NCI-H2227 (cell line): ENCODE measurements at regions not wholly inside any gene's neighbourhood (a gene's known extent, or its start where the extent isn't known, plus 50 kb on each side); places are given as distances from the start of the nearest gene placed in this dataset.

Source experiments
- DNase-seq: peaks from one replicate; lab custom pipeline; 2025; ENCODE audit not compliant: unreplicated experiment; lab: John Stamatoyannopoulos, UW

DNA sequence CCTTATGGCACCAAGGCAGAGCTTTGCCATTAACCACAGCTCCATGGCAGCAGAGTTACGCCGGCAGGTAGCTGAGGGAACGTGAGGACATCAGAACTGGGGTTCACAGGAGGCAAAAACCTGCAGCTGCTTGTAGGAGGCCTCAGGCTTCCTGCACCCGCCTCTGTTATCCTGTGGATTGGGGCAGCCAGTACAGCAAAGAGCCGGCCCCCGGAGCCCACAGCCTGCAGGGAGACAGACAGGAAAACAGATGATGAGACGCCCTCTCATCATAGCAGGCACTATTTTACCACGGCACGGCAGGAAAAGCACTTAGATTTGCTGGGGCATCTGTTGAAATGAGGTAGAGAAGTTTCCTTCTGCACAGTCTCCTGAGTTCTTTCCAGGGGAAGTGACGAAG lies 870.3 kb downstream of the TBC1D22A start:
- no peak for DNase-seq

DNA sequence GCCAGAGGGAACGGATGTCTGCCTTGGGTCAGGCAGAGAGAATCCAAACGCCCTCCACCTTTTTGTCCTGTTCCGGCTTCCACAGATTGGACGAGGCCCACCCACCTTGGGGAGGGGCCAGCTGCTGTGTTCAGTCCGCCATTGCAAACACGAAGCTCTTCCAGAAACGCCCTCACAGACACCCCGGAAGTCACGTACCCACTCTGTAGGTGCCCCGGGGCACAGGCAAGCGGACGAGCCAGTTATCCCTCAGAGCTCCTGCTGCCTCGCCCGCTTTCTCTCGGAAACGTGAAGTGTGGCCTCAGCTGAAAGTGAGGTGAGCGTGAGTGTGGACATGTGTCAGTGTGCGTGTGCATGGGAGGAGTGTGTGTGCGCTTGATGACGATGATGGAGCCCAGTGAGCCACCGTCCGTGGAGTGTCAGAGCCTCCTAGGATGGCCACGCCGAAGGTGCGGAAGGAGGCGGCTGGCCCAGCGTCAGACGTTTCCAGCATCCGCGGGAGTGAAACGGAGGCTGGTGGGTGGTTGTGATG lies 869.2 kb downstream of the TBC1D22A start:
- DNase-seq = no peak

GRCh38 chr22:47630741-47631534 lies 868.5 kb downstream of the TBC1D22A start:
- DNase-seq = no peak

DNA sequence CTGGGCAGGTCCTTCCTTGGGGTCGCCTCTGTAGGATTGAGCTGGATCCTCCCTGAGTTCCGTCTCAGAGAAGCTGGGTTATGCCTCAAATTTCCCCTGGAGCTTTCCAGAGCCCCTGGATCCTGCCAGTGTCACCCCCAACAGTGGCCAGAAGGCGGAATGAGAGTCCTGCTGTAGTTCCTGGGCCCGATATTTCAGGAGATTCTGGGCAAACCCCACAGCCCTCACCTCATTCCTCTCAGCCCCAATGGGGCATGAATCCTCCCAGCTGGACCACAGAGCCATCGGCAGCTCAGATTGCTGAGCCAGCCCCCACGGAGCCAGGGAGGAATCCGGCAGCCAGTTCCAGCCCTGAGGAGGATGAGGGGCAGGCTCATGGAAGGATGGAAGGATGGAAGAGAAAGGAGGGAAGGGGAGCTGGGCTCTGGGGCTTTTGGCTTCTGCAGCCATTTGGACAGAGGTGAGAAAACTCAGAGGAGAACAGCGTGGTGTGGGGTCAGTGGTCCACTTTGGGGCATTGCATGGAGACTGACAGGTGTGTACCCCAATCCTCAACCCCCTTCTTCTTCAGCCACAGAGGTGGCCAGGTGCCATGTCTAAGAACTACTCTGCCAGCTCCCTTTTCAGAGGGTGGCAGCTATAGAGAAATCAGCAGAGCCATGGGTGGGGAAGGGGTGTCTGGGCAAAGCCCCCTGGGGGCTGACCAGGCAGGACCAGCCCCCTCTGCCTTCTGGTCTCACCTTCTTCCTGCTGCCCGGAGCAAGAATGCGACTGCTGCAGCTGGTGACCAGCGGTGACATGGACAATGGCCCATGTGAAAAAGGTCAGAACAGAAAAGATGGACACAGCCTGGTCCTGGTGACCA lies 867.6 kb downstream of the TBC1D22A start:
- no peak for DNase-seq

GRCh38 chr22:47629273-47629711 lies 866.8 kb downstream of the TBC1D22A start:
- no peak for DNase-seq

GRCh38 chr22:47628477-47629272 lies 866.2 kb downstream of the TBC1D22A start:
- DNase-seq = no peak

DNA sequence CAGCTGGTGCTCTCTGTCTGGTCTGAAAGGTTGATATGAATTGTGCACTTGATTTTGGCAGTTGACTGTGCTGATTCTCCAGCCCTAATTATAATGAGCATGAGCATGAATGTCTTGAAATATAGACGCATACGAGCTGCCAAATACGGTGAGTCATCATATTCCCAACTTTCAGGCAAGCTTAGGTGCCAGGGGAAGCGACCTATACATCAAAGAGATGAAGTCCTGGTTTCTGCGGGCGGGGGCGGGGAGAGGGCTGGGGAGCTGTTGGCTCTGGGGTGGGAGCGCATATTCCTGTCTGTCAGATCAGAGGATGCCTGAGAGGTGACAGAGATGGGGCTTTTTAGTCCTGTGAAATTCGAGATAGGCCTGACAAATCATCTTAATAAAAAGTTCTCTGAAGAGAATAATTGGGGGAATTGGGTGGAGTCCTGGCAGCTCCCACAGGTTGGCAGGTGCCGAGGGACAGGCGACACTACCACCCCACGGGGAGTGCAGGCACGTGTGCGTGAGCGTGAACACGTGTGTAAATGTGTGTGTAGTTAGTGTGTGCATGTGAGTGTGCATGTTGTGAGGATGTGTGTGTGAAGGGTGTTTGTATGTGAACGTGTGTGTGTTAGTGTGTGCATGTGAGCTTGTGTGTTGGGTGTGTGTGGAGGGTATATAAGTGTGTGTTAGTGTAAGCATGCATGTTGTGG lies 865.3 kb downstream of the TBC1D22A start:
- no peak for DNase-seq

- DNase-seq = no peak
These were observed 864.3 kb downstream of the TBC1D22A start for GRCh38 chr22:47626428-47627390.

DNA sequence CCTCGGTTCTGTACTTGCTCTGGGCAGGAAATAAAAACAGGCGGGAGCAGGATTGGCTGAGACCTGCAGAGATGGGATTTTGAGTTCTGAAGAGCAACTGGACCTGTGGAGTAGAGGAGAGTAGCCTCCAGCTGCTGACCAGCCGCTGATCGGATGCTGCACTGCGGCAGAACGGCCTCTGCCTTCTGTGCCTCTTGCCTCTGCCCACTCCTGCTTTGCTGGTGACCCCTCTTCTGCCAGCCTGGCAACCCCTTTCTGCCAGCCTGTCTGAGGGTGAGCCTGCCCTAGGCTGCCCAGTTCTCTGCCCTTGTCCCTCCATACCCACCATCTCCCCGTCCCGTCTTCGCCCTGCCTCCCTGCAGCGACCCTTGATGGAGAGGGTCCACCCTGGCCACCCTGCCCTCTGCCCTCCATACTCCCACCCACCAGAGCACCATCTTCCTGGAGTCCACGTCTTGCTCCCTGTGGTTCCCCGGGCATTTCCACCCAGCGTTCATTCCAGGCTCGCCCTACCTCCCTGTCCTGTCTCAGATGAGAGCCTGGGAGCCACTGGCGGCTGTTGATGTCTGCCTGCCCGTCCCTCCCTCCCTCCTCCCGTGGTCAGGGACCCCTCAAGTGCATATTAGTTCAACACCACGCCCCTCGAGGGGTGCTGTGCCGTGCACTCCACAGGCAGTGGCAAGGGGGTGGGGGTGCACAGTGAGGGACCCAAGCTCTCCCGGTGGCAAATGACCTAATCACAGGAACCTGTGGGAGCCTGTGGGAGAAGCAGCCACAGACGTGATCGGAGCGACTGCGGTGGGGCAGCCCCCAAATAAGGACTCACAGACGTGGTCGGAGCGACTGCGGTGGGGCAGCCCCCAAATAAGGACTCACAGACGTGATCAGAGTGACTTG lies 863.3 kb downstream of the TBC1D22A start:
- DNase-seq = no peak

DNA sequence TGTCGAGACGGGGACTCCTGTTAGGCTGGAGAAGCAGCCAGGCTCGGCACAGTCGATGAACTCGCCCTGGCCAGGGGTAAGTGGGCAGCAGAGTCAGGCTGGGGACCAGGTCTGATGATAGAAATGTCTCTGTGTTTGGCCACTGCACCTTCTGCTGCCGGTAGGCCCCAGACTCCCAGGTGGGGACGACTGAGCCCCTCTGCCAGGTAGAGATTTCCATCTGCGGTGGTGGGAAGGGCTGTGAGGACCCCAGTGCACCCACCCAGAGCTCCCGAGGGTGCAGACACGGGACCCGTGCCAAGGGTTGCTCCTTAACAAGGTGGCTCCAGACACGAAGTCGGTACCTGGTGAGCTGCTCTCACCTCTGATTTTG lies 862.5 kb downstream of the TBC1D22A start:
- DNase-seq = no peak

- DNase-seq = no peak
These were observed 862.0 kb downstream of the TBC1D22A start for GRCh38 chr22:47624252-47625012.

GRCh38 chr22:47623763-47624148 lies 861.3 kb downstream of the TBC1D22A start:
- DNase-seq = no peak

GRCh38 chr22:47623066-47623762 lies 860.8 kb downstream of the TBC1D22A start:
- DNase-seq = no peak

- no peak for DNase-seq
These were observed 860.1 kb downstream of the TBC1D22A start for GRCh38 chr22:47622541-47622940.

DNA sequence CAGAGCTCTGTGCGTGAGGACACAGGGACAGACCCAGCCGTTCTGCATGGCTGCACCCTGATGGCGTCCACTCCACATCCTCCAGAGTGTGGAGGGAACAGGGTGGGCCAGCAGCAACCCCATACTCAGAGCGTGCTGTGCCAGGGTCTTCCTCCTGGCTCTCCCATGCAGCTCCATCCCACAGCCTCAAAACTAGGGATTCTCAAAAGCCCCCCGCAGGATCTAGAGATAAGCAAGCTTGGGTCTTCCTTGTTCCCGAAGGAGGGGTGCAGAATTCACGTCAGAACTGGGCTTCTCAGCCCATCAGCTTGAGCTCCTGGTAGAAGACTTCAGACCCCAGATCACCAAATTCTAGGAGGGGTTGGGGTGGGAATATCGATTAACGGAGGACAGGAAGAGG lies 858.8 kb downstream of the TBC1D22A start:
- DNase-seq = no peak

GRCh38 chr22:47620391-47620790 lies 857.9 kb downstream of the TBC1D22A start:
- DNase-seq = no peak

DNA sequence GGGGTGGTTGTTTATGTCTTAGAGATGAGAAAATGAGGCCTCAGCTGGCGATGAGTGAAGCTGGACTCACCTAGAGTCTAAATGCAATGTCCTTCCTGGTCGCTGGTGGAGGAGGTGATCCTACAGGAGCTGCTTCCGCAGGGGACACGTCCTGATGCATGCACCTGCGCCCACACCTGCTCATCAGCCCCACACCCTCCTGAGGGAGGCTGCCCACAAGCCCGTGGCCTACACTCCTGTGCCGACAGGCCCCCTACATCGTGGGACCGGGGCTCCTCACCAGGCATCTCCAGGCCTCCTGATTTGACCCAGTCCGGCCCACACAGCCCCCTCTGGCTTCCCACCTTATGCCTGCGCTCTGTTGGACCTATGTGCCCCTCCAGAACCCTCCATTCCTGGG lies 857.2 kb downstream of the TBC1D22A start:
- no peak for DNase-seq
